ENCODE measurements at regions not wholly inside any gene's neighbourhood (a gene's known extent, or its start where the extent isn't known, plus 50 kb on each side); places are given as distances from the start of the nearest gene placed in this dataset.
"Not testable (repeated sequence)": the region's sequence is repeated elsewhere in the genome, so short reads cannot be mapped to it uniquely, and the experiment has no call there.

GRCh38 chr20:51125780-51126179 lies 102.9 kb upstream of the KCNG1 start:
- H3K27me3 ChIP-seq (ENCODE audit: low read depth): peaks cover 63% of the 10 kb centered on the region
- no peak for TF ChIP-seq CTCF (IDR thresholded peaks at IDR 0.05; ENCODE audit: borderline replicate concordance)
- no peak overlapping the region for H3K27ac ChIP-seq (replicated peaks)
- H3K36me3 ChIP-seq: no peaks in the 10 kb centered on the region
- H3K4me3 ChIP-seq: no peak overlapping the region
- H3K4me1 ChIP-seq: no peaks in the 10 kb centered on the region
- DNase-seq: no peak
- H3K9me3 ChIP-seq (replicated peaks): no peaks in the 10 kb centered on the region
- intact Hi-C loops (cut with micrococcal nuclease): no loop called here

- intact Hi-C loops (cut with micrococcal nuclease): no loop called here
- Histone ChIP-seq H3K36me3 (no peaks in the 10 kb centered on the region), H3K27ac (replicated peaks) (no peak overlapping the region), H3K4me1 (no peaks in the 10 kb centered on the region), H3K4me3 (no peak overlapping the region), H3K9me3 (replicated peaks) (no peaks in the 10 kb centered on the region), H3K27me3 (ENCODE audit: low read depth) (peaks cover 70% of the 10 kb centered on the region)
- no peak for DNase-seq
- TF ChIP-seq CTCF (IDR thresholded peaks at IDR 0.05; ENCODE audit: borderline replicate concordance): no peak
Observed at GRCh38 chr20:51125105-51125504, 102.2 kb upstream of the KCNG1 start.

- H3K27ac ChIP-seq (replicated peaks); H3K36me3 ChIP-seq; H3K4me1 ChIP-seq; intact Hi-C loops (cut with micrococcal nuclease); H3K4me3 ChIP-seq; DNase-seq; H3K9me3 ChIP-seq (replicated peaks): not testable (repeated sequence)
- H3K27me3 ChIP-seq (ENCODE audit: low read depth): peaks cover 75% of the 10 kb centered on the region
Observed at GRCh38 chr20:51123887-51124286, 101.0 kb upstream of the KCNG1 start.

GRCh38 chr20:51122931-51123658 lies 100.2 kb upstream of the KCNG1 start:
- no peak overlapping the region for H3K27ac ChIP-seq (replicated peaks)
- no peak overlapping the region for H3K4me3 ChIP-seq
- DNase-seq: no peak
- intact Hi-C loops (cut with micrococcal nuclease): no loop called here
- no peaks in the 10 kb centered on the region for H3K9me3 ChIP-seq (replicated peaks)
- H3K36me3 ChIP-seq: no peaks in the 10 kb centered on the region
- peaks cover 76% of the 10 kb centered on the region for H3K27me3 ChIP-seq (ENCODE audit: low read depth)
- H3K4me1 ChIP-seq: no peaks in the 10 kb centered on the region
- TF ChIP-seq CTCF (IDR thresholded peaks at IDR 0.05; ENCODE audit: borderline replicate concordance): no peak

GRCh38 chr20:51121901-51122412 lies 99.0 kb upstream of the KCNG1 start:
- no peak overlapping the region for H3K4me3 ChIP-seq
- H3K4me1 ChIP-seq: no peaks in the 10 kb centered on the region
- no peak for TF ChIP-seq CTCF (IDR thresholded peaks at IDR 0.05; ENCODE audit: borderline replicate concordance)
- H3K36me3 ChIP-seq: no peaks in the 10 kb centered on the region
- DNase-seq: no peak
- intact Hi-C loops (cut with micrococcal nuclease): no loop called here
- H3K27me3 ChIP-seq (ENCODE audit: low read depth): peaks cover 76% of the 10 kb centered on the region
- H3K27ac ChIP-seq (replicated peaks): no peak overlapping the region
- no peaks in the 10 kb centered on the region for H3K9me3 ChIP-seq (replicated peaks)

GRCh38 chr20:51121272-51121671 lies 98.4 kb upstream of the KCNG1 start:
- intact Hi-C loops (cut with micrococcal nuclease): no loop called here
- H3K36me3 ChIP-seq: no peaks in the 10 kb centered on the region
- TF ChIP-seq CTCF (IDR thresholded peaks at IDR 0.05; ENCODE audit: borderline replicate concordance): no peak
- peaks cover 82% of the 10 kb centered on the region for H3K27me3 ChIP-seq (ENCODE audit: low read depth)
- H3K27ac ChIP-seq (replicated peaks): no peak overlapping the region
- DNase-seq: no peak
- no peaks in the 10 kb centered on the region for H3K9me3 ChIP-seq (replicated peaks)
- H3K4me3 ChIP-seq: no peak overlapping the region
- no peaks in the 10 kb centered on the region for H3K4me1 ChIP-seq
